HFF-Myc (cell line): ENCODE measurements at regions not wholly inside any gene's neighbourhood (a gene's known extent, or its start where the extent isn't known, plus 50 kb on each side); places are given as distances from the start of the nearest gene placed in this dataset.

Source experiments
- DNase-seq: peaks from one replicate; pipeline ENCODE4 v3.0.0-alpha.2; 2011; ENCODE audit warnings: low read depth; ENCODE audit errors: extremely low read depth
- H3K4me3 ChIP-seq: replicated peaks from 2 replicates; pipeline ENCODE4 v1.5.1; 2011; ENCODE audit warnings: low read depth, mild to moderate bottlenecking, control low read depth, low read length
- TF ChIP-seq, protein P1 (sequence below): IDR thresholded peaks from 2 replicates; pipeline ENCODE4 v1.5.1; 2012; ENCODE audit warnings: mild to moderate bottlenecking, low read depth, low read length, control low read depth; ENCODE audit errors: missing control alignments

DNA sequence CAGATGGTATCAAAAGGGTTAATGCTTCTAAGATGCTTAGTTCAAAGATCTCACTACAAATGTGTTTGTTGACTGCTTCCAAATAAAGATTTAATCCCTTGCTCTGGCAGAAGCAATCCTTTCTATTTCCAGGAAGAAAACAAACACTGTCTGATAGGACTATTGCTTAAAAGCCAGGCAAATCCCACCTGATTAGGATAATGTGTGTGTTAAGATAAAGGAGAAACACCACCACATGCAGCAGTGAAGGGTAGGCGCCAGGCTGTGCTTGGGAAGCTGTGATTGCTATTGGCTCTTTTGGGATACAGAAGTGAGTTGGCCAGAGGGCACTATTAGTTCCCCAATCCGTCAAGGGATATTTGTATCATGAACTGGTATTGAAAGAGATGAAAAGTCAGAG, 62.8 kb upstream of the LRCH1 start:
- H3K4me3 ChIP-seq, result no peak overlapping the region
- DNase-seq, result no peak
- TF ChIP-seq, protein P1, sequence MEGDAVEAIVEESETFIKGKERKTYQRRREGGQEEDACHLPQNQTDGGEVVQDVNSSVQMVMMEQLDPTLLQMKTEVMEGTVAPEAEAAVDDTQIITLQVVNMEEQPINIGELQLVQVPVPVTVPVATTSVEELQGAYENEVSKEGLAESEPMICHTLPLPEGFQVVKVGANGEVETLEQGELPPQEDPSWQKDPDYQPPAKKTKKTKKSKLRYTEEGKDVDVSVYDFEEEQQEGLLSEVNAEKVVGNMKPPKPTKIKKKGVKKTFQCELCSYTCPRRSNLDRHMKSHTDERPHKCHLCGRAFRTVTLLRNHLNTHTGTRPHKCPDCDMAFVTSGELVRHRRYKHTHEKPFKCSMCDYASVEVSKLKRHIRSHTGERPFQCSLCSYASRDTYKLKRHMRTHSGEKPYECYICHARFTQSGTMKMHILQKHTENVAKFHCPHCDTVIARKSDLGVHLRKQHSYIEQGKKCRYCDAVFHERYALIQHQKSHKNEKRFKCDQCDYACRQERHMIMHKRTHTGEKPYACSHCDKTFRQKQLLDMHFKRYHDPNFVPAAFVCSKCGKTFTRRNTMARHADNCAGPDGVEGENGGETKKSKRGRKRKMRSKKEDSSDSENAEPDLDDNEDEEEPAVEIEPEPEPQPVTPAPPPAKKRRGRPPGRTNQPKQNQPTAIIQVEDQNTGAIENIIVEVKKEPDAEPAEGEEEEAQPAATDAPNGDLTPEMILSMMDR, result no peak

DNA sequence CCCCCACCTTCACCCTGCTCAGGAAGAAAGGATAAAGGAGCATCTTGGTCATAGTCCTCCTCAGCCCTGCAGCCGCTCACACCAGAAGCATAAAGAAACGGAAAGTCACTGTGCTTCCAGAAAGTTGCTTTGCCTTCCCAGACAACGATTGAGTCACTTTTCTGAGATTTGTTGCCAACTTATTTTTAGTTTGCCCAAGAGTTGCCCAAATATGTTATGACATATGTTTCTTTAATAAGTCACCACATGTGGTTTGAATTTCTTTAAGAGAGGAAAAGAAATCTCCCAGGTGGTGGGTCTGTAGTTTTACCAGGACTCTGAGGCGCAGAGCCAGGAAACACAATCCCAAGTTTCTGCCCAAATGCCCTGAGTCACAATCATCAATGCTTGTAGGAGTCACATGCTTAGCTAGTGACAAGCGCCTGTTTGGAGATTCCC, 63.4 kb upstream of the LRCH1 start:
- DNase-seq, result peak; percentile 78
- TF ChIP-seq, protein P1, result no peak
- H3K4me3 ChIP-seq, result no peak overlapping the region

GRCh38 chr13:46487748-46488147, 65.2 kb upstream of the LRCH1 start:
- no peak for DNase-seq
- H3K4me3 ChIP-seq, result no peak overlapping the region
- TF ChIP-seq, protein P1, result no peak

GRCh38 chr13:46486270-46486669, 66.7 kb upstream of the LRCH1 start:
- TF ChIP-seq, protein P1, result no peak
- DNase-seq, result no peak
- no peak overlapping the region for H3K4me3 ChIP-seq

- H3K4me3 ChIP-seq, result no peak overlapping the region
- TF ChIP-seq, protein P1, result no peak
- DNase-seq, result no peak
These were observed 68.4 kb upstream of the LRCH1 start for GRCh38 chr13:46484561-46484960.

DNA sequence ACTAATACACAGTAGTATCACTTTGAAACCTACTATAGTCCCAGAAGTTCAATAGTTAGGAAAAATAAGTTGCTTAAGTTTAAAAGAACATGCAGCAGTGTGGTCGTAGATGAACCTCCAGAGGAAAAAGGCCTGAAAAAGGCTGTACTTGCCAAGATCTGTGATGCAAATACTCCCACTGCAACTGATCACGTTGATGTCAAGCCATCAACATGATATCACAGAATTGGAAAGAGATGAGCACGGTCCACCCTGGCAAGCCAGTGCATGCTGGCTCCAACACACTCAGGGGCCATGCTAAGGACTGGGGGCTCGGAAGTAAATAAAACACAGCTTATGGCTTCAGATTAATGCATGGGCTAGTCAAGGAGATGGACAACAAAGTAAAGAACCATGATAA, 71.8 kb upstream of the LRCH1 start:
- DNase-seq, result no peak
- TF ChIP-seq, protein P1, result no peak
- no peak overlapping the region for H3K4me3 ChIP-seq

- no peak for DNase-seq
- TF ChIP-seq, protein P1, result no peak
- no peak overlapping the region for H3K4me3 ChIP-seq
These were observed 72.8 kb upstream of the LRCH1 start for GRCh38 chr13:46480131-46480530.
